Non-pigmented ciliary epithelial cell (primary cell): ENCODE measurements at regions not wholly inside any gene's neighbourhood (a gene's known extent, or its start where the extent isn't known, plus 50 kb on each side); places are given as distances from the start of the nearest gene placed in this dataset.
A peak's percentile ranks its signal among the peaks of the same experiment; 100 is the strongest.

Experiments used
- DNase-seq: peaks from one replicate; pipeline ENCODE4 v3.0.0-alpha.2; 2010; ENCODE audit warnings: low read depth

DNA sequence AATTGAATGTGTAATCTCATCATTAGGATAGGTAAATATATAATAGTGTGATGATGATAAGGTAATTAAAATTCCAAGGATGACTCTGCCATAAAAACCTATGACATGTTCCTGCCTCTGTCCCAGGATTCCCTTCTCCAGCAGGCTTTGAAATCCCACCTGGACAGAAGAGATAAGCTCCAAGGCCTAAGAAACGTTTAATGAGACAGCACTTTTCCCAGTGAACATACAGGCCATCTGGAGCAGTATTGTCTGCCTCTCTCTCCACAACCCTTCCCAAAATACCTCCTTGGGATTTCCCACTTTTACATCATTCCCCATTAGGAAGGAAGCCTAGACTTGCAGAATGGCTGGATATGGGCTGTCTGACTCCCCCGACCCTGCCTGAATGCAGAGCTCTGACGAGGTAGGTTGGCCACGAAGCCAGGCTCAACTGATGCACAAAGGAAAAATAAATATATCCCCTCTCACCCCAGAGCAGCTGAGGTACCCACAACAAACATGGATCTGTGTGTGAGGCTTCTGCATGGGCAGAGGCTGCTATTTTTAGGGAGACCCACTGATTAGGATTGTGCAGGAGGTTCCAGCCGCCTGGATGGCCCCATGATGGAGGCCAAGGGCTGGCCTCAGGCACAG, 71.0 kb downstream of the TMPRSS5 start:
- no peak for DNase-seq

DNA sequence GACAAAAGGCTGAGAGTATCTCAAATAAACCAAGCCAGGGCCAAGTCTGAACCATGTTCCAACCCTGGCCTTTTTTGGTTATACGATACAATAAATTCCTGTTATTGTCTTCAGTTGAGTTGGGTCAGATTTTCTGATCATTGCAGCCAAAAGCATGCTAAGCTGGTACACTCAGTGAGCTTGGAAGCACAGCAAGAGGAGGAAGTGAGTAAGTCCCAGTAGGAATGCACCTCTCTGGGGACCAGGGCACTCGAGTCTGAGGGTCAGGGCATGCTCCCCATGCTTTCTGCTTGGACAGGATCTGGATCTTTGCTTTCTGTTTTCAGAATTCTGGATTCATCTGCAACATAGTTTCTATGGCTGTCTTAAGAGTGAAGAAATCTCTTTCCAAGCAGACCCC, 73.1 kb downstream of the TMPRSS5 start:
- DNase-seq: no peak

DNA sequence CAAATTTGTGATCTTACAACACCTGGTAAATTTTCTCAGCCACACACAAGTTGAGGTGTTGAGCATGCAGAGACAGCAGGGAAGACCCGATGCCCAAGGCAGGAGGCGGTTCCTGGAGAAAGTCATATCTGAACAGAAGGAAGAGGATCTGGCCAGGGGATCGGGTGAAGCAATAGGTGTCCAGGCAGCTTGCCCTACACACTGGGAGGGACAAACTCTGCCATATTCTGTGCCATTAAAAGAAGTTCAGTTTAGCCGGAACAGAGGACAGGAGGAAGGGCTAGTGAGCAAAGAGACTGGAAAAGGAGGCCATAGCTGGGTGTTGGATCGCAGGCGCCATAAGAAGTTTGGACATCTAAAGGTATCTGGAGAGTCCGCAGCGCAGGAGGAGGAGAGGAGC, 76.5 kb downstream of the TMPRSS5 start:
- no peak for DNase-seq

DNA sequence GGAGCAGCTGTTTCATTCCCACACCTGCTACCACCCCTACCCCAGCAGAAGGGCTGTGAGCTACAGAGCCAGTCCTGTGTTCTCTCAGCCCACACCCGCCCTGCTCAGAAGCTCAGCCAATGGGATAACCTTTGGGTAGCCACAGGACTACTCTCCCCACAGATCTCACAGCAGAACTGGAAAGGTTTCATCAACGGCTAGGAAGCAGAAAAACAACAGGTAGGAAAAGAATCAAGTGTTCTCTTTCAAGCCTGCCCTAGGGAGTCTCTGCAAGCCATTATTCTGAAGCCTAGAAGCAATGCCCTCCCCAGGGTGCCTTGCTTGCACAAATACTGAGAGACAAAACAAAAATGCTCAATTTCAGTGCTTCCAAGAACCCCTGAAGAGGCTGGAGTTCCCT, 77.2 kb downstream of the TMPRSS5 start:
- no peak for DNase-seq

DNA sequence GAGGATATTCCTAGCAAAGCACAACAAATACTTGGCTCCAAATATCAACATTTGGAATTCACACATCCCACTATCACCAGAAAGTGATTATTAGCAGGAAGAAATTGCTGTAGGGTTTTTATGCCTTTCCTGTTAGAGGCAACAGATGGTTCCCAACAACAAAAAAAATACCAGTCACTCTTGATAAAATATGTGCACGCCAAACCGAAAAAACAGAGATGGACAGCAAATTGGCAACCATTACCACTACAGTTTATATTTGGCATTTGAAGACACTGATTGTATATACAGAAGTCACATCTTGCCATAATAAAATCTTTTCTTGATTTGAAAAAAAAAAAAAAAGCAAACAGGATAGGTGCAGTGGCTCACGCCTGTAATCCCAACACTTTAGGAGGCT, 78.2 kb downstream of the TMPRSS5 start:
- DNase-seq: no peak

DNA sequence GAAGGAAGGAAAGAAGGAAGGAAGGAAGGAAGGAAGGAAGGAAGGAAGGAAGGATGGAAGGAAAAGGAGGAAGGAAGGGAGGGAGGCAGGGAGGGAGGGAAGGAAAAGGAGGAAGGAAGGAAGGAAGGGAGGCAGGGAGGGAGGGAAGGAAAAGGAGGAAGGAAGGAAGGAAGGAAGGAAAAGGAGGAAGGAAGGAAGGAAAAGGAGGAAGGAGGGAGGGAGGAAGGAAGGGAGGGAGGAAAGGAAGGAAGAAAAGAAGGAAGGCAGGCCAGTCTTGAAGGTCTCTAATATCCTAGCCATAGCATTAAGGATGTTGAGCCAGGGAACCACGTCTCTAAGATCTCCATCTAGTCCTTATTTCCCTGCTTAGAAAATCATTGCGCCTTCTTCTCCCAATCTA, 78.8 kb downstream of the TMPRSS5 start:
- no peak for DNase-seq

DNA sequence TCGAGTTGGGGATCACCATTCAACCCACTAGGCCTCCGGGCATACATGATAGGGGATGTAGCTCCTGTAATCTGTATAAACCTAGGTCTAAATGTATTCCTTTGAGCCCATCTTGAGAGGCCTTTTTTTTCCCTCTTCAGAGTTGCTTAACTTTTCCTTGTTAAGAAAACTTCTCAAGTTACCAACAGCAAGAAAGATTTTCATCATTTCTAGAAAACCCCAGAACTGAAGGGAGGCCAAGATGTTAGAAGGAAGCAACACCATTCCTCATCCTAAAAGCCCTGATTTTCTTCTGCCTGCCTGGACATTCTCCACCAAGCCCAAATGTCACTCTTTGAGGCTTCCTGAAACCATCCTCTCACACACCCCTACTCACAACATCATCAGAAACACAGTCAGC, 79.4 kb downstream of the TMPRSS5 start:
- no peak for DNase-seq

DNA sequence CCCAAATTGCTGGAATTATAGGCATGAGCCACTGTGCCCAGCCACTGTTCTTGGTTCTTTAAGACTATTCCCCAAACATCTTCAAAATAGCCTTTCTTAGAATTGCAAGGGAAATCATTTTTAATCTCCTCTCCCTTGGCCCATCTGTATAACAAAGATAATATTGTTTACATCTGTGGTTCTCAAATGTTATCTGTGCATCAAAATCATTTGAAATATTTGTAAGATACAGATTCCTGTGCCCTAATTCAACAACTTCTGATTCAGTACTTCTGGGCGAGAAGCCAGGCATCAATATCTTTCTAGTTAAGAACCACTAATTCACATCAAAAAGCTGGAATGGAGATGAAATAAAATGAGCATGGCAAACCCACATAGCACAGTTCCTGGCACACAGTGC, 83.0 kb downstream of the TMPRSS5 start:
- peak; percentile 19 for DNase-seq

DNA sequence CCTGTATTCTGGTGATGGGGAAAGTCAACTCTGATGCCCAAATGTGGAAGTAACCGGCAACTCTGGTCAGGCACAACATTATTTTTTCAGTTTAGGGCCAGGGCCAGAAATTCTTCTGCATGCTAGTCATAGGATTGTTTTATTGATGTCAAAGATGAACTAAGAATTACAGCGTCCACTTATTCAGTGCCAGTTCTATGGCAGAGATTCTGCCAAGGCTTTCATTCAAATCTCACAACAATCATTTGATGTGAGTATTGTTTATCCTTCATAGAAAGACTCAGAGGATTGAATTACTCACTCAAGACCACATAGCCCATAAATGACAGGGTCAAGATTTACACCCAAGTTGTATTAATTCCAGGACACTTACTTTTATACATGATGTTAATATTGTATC, 87.7 kb downstream of the TMPRSS5 start:
- peak; percentile 19 for DNase-seq

DNA sequence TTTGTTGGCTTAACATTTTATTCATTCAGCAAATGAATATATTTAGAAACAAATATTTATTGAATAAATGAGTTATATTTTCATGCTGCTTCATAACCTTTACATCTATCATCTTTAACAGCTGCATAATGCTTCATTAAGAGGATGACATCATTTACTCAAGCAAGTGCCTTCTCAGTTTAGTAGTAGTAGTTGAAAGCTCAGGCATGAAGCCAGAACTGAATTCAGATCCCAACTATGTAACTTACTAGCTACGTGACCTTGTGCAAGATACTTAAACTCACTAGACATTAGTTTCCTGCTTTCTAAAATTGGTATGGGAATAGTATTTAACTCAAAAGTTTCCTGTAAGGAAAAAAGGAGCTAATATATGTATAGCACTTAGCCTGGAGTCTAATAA, 90.3 kb downstream of the TMPRSS5 start:
- DNase-seq: peak; percentile 27

DNA sequence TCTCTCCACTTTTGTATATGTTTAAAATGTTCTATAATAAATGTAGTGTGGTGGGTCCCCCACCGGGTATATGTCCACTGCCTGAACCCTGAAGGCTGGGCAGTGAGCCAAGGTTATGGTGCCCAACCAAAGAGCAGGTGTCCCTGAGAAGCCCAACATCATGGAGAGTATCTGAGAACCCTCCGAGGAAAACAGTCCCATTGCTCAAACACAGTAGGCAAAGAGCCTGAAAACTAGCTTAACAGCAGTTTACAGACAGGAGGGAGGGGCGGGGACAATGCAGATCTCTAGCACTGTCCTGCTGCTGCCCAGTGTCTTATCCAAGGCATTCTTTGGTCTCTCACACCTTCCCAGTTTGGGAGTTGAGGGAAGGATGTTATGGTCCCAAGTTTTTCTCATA, 91.0 kb downstream of the TMPRSS5 start:
- DNase-seq: no peak

DNA sequence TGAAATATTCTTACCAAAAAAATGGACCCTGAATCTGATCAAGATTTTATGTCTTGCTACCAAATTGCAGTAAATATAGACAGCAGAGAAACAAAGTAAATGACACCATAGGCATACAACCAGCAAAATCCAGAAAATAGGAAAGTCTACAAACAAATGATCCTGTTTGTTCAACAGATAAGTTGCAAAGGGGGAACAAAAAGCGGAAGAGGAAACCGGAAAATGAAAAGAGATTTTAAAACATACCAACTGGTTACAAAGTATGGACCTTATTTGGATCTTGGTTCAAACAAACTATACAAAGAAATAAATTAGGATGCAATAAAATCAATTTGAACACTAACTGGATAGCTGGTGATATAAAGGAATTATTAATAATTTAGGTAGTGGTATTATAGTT, 92.0 kb downstream of the TMPRSS5 start:
- no peak for DNase-seq

DNA sequence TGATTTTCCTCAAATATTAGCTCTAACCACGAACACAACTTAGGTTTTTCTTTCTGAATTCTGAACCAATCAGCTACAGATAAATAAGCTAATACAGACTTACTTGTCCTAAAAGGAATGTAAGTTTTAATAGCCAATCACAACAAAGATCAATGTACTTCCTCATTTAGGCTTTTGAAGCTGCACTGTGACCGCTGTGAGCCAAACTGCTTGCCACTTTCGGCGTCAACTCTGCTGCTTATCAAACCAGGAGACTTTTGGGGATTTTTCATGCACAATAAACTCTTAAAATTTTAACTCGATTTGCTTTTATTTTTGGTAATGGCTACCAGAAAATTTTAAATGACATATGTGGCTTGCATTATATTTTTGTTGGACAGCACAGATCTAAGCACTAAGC, 92.5 kb downstream of the TMPRSS5 start:
- DNase-seq: no peak

DNA sequence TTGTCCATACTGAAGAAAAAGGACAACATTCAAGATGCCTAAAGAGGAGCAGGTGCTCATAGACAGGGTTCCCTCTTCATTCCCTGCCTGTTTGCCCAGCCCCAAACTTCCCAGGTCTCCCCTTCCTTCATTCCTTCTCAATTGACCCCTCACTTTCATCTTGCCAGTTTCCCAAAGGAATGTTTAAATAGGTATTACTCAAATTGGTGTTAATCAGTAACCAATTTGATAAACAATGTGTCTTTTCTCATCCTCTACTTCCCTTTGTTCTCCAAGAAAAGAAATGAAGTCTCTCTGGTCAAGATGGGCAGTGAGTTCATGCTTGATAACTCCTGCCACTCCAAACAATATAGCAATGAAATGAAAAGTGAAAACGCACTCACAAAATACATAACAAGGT, 101.9 kb downstream of the TMPRSS5 start:
- DNase-seq: no peak

DNA sequence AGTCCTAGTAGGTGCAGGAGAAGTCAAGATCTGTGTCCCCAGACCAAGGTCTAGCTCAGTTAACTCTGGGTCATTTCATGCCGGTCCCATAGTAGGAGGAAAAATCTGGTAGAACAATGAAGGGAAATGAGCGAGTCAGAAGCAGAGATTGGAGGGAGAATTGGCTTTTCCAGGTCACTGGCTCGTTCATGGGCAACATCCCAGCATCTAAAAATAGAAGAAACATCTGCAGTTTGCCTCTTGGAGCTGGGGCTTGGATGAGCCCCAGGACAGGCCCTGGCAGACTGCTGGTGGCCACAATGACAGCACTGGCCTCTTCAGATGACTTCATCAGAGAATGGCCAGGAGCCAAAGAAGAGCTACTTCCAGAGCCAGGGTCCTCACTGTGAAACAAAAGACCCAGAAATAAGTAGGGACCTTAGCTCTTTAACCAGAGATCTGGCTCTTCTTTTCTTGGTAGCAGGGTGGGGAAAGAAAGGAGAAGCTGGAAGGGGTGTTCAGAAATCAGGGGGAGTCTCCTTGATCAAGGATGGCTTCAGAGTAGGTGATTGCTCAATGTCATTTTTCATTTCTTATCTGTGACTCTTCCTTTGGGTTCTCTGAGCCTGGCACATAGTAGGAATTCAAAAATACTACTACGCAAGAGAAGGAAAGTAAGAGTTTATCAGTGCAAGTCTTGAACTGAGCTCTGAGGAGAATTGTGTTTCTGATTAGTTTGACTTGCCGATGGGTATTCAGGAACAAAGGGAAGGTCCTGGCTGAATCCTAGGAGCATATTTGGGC, 102.6 kb downstream of the TMPRSS5 start:
- DNase-seq: no peak

DNA sequence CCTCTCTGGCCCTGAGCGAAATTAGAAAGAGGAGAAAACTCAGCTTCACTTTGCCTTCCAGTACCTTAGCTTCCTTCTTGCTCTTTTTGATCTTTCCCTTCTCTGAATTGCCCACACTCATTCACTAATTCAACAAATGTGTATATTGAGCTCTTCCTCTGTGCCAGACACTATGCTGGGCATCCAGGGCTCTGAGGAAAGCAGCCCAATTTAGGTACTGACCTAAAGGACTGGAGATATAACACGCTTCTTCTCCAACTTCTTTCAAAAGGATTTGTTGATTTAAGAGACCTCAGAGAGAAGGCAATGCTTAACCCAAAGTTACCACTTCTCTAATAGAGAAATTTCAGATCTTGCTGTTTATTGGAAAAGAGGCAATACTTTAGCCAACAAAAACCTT, 103.6 kb downstream of the TMPRSS5 start:
- no peak for DNase-seq

DNA sequence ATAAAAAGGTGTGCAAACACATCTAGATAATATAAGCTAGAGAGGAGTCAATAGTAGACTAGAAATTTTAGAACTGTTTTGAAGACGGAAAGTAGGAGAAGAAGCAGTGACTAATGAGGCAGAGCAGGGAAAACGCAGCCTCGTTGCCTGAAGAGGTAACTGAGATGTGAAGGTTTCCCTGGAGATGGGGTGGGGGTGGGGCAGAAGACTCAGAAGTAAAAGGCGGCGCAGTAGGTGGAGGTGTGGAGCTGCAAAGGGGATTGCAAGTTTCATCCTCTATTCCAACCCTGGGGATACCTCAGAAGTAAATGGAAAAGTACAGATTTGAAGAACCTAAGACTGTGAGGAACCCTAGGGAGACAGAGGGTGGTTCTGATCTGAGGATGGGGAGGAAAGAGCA, 109.5 kb downstream of the TMPRSS5 start:
- DNase-seq: no peak

DNA sequence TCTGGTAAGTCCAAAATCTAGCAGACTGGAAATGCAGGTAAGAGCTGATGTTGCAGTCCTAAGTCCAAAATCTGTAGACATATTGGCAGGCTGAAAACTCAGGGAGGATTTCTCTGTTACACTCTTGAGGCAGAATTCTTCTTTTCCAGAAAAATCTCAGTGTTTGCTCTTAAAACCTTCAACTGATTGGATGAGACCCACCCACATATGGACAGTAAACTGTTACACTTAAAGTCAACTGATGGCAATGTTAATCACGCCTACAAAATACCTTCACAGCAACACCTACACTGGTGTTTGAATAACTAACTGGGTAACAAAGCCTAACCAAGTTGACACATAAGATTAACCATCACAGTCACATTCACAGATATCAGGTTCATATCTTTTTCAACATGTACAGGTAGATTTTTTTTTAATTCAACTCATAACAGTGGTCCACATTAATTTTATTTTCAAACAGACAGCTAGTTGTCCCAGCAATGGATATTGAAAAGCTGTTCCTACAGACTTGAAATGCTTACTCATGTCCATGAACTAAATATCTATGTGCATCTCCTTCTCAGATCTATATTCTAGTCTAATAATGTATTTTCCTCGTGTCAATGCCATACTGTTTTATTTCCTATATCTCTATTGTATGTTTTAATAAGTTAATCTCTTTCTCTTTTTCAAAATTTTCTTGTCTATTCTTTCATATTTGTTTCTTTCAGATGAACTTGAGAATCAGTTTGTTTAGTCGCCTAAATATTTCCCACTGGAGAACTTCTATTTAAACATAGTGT, 110.1 kb downstream of the TMPRSS5 start:
- no peak for DNase-seq

DNA sequence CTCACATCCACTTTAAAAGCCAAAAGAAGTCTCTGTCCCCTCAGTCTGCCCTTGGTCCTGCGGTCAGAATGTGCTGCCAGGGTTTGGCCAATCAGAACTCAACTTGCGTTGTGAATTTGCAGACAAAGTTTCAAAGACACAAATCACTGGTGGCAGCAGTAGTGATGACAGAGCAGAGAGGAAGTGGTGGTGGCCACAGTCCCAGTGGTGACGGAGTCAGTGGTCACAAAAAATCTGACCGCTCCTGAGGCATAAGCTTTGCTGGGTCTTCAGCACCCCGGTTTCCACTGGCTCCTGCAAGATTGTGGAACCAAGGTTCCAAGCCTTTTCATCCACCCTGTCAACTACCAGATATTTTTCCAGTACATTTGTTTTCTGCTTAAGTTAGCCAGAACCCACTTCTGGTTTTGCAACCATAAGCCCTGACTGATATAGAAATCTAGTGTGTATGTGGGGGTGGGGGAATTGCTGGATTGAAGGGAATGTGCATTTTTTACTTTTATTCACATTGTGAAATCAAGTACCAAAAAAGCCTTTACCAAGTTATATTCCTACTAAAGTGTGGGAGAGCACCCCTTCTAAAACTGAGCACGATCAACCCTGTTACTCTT, 112.3 kb downstream of the TMPRSS5 start:
- DNase-seq: no peak

DNA sequence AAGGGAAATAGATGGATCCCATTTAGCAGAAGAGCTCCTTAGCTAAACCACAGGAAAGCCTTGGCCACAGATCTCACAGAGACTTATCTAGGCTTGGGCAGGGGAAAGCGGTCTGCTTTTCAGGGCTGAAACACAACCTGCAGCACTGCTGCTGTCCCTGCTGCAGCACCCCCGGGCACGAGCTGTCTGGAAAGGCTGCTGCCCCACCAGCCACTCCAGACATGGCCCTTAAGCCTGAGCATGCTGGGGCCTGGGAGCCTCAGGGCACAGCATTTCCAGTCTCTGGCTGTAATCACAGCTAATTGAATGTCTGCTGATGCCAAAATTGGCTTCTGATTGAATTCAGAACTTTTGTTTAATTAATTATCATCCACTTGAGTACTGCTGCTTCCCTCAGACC, 115.0 kb downstream of the TMPRSS5 start:
- no peak for DNase-seq

DNA sequence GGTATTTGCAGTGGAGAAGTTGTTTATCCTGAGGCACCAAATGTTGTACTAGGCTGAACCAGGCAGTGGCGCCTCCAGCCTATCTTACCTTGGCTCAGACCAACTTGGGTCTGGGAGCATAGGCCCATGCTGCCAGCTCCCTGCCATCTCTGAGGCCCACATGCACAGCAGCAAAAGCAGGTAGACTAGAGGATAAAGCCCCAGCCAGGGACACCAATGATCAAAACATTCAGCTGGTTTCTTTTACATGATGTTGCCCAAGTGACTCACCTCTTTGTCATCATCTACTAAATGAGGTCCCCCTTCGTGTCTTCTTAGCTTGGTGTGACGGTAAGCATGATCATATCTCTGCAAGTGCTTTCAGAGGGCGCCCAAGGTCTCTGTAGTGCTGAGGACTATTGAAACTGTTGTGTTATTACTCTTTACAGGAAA, 112.1 kb upstream of the DRD2 start:
- DNase-seq: no peak

DNA sequence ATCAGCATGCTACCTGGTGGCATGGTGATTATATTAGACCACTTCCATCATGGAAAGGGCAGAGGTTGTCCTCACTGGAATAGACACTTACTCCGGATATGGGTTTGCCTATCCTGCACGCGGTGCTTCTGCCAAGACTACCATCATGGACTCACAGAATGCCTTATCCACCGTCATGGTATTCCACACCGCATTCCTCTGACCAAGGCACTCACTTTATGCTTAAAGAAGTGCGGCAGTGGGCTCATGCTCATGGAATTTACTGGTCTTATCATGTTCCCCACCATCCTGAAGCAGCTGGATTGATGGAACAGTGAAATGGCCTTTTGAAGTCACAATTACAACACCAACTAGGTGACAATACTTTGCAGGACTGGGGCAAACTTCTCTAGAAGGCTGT, 109.2 kb upstream of the DRD2 start:
- no peak for DNase-seq

DNA sequence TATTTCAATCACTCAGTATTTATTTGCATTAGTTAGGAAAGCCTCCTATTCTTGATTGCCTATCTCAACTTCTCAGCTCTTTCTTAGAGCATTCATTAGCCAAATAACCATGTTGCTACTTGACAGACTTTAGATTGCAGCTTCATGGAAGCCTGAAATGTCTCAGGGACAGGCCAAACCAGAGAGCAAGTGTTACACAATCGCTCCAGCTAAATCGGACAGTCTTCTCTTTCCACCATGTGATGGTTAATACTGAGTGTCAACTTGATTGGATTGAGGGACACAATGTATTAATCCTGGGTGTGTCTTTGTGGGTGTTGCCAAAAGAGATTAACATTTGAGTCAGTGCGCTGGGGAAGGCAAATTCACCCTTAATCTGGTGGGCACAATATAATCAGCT, 106.5 kb upstream of the DRD2 start:
- no peak for DNase-seq
